IgD-negative memory B cell (primary cell): ENCODE measurements at regions not wholly inside any gene's neighbourhood (a gene's known extent, or its start where the extent isn't known, plus 50 kb on each side); places are given as distances from the start of the nearest gene placed in this dataset.

Experiments used
- H3K27ac Mint-ChIP-seq, 3 donors: one replicate each; pipeline ENCODE4 v1.8.0; 2020 to 2022; ENCODE audit warnings: mild to moderate bottlenecking in 3 of 3, mixed read lengths in 3 of 3, moderate library complexity in 1 of 3
- H3K27me3 Mint-ChIP-seq: one replicate; pipeline ENCODE4 v1.8.0; 2021; ENCODE audit warnings: mixed read lengths
- H3K36me3 Mint-ChIP-seq: one replicate; pipeline ENCODE4 v1.8.0; 2020; ENCODE audit warnings: mild to moderate bottlenecking, mixed read lengths
- H3K4me1 Mint-ChIP-seq, 3 donors: one replicate each; pipeline ENCODE4 v1.8.0; 2020 to 2022; ENCODE audit warnings: mixed read lengths in 3 of 3, mild to moderate bottlenecking in 1 of 3
- H3K4me3 Mint-ChIP-seq, 4 donors: one replicate each; pipeline ENCODE4 v1.8.0; 2020 to 2022; ENCODE audit warnings: mild to moderate bottlenecking in 4 of 4, mixed read lengths in 4 of 4, moderate library complexity in 3 of 4
- H3K9me3 Mint-ChIP-seq, 3 donors: one replicate each; pipeline ENCODE4 v1.8.0; 2020 to 2021; ENCODE audit warnings: mixed read lengths in 3 of 3, mild to moderate bottlenecking in 1 of 3

- Mint-ChIP-seq H3K4me3 (peak overlapping the region in 1 of 4 donors; percentile 65), H3K27ac (no peak overlapping the region), H3K27me3 (no peaks in the 10 kb centered on the region), H3K4me1 (peaks cover 22 to 27% (median 23%) of the 10 kb centered on the region in 3 donors), H3K36me3 (no peaks in the 10 kb centered on the region), H3K9me3 (peaks cover 0 to 2% (median 1%) of the 10 kb centered on the region in 3 donors)
Measured at GRCh38 chr5:124580925-124581737, 165.3 kb downstream of the ZNF608 start.

GRCh38 chr5:124580512-124580911 lies 165.9 kb downstream of the ZNF608 start:
- peaks cover 22 to 27% (median 22%) of the 10 kb centered on the region in 3 donors for H3K4me1 Mint-ChIP-seq
- H3K27me3 Mint-ChIP-seq = no peaks in the 10 kb centered on the region

DNA sequence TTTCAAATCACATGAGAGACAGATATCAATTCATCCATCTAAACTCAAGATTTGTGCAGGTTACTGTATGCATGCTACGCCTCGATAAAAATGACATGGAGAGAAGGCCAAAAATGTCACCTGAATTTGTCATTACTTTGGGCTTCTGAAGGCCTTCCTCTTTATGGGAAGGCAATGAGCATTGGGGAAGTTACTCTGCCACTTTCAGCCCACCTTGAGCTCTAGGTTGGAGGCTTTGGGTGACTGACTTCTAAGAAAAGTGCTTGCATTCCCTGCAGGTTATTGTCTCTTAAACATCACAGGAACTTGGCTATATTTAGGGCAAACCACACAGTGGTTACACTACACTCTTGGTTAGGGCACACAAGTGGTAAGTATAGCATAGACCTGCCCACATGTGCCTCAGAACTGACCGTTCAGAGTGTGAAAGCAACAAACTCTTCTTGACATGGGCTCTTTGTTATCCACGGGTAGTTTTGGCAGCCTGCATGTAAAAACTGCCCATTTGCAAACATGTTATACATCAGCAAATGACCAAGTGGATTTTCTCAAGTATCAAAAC lies 169.5 kb downstream of the ZNF608 start:
- peaks cover 6 to 20% (median 7%) of the 10 kb centered on the region in 3 donors for H3K4me1 Mint-ChIP-seq
- peak overlapping the region in 2 of 4 donors; percentile 28 to 47 for H3K4me3 Mint-ChIP-seq
- H3K36me3 Mint-ChIP-seq = no peaks in the 10 kb centered on the region
- no peak overlapping the region for H3K27ac Mint-ChIP-seq
- no peaks in the 10 kb centered on the region for H3K27me3 Mint-ChIP-seq
- peaks cover 0 to 1% (median 0%) of the 10 kb centered on the region in 3 donors for H3K9me3 Mint-ChIP-seq

More at GRCh38 chr5:124580512-124580911, 165.9 kb downstream of the ZNF608 start:
- peaks cover 0 to 2% (median 1%) of the 10 kb centered on the region in 3 donors for H3K9me3 Mint-ChIP-seq
- no peak overlapping the region for H3K4me3 Mint-ChIP-seq
- no peak overlapping the region for H3K27ac Mint-ChIP-seq
- H3K36me3 Mint-ChIP-seq = no peaks in the 10 kb centered on the region

- H3K27ac Mint-ChIP-seq = no peak overlapping the region
- peaks cover 6 to 20% (median 7%) of the 10 kb centered on the region in 3 donors for H3K4me1 Mint-ChIP-seq
- no peak overlapping the region for H3K4me3 Mint-ChIP-seq
- H3K27me3 Mint-ChIP-seq = no peaks in the 10 kb centered on the region
- H3K9me3 Mint-ChIP-seq = peaks cover 0 to 1% (median 0%) of the 10 kb centered on the region in 3 donors
- no peaks in the 10 kb centered on the region for H3K36me3 Mint-ChIP-seq
Measured at GRCh38 chr5:124575725-124576124, 170.7 kb downstream of the ZNF608 start.

GRCh38 chr5:124574521-124575436 lies 171.7 kb downstream of the ZNF608 start:
- H3K36me3 Mint-ChIP-seq = no peaks in the 10 kb centered on the region
- H3K9me3 Mint-ChIP-seq = peaks cover 0 to 1% (median 0%) of the 10 kb centered on the region in 3 donors
- H3K27me3 Mint-ChIP-seq = no peaks in the 10 kb centered on the region
- H3K4me3 Mint-ChIP-seq = no peak overlapping the region
- peaks cover 9 to 20% (median 11%) of the 10 kb centered on the region in 3 donors for H3K4me1 Mint-ChIP-seq
- H3K27ac Mint-ChIP-seq = no peak overlapping the region

GRCh38 chr5:124572971-124573370 lies 173.5 kb downstream of the ZNF608 start:
- Mint-ChIP-seq H3K27ac (no peak overlapping the region), H3K36me3 (no peaks in the 10 kb centered on the region), H3K27me3 (no peaks in the 10 kb centered on the region), H3K9me3 (peaks cover 0 to 1% (median 0%) of the 10 kb centered on the region in 3 donors), H3K4me3 (no peak overlapping the region), H3K4me1 (peaks cover 9 to 20% (median 11%) of the 10 kb centered on the region in 3 donors)

GRCh38 chr5:124570285-124571035 lies 176.0 kb downstream of the ZNF608 start:
- Mint-ChIP-seq H3K4me1 (peaks cover 2 to 9% (median 4%) of the 10 kb centered on the region in 3 donors), H3K27me3 (no peaks in the 10 kb centered on the region), H3K4me3 (peak overlapping the region in 1 of 4 donors; percentile 28), H3K27ac (no peak overlapping the region), H3K36me3 (no peaks in the 10 kb centered on the region), H3K9me3 (no peaks in the 10 kb centered on the region)

DNA sequence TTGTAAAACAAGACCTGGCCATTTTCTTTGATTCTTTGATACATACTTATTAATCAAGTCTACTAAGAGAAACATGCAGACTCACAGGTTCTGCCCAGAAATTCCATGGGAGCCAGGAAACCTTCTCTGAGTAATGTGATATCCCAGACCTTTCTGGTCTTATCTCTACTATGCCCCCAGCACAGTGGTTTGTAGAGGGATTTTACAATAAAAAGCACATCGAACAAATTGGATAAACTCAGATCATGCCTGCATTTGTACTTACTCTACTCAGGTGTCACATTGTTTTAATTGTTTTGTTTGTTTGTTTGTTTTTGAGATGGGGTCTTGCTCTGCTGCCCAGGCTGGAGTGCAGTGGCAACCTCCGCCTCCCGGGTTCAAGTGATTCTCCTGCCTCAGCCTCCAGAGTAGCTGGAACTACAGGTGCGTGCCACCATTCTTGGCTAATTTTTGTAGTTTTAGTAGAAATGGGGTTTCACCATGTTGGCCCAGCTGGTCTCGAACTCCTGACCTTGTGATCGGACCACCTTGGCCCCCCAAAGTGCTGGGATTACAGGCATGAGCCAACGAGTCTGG lies 179.5 kb downstream of the ZNF608 start:
- H3K27me3 Mint-ChIP-seq = no peaks in the 10 kb centered on the region
- peaks cover 0 to 4% (median 2%) of the 10 kb centered on the region in 3 donors for H3K4me1 Mint-ChIP-seq
- H3K36me3 Mint-ChIP-seq = peaks cover 2% of the 10 kb centered on the region
- H3K4me3 Mint-ChIP-seq = no peak overlapping the region
- no peak overlapping the region for H3K27ac Mint-ChIP-seq
- no peaks in the 10 kb centered on the region for H3K9me3 Mint-ChIP-seq

- Mint-ChIP-seq H3K4me1 (no peaks in the 10 kb centered on the region), H3K36me3 (peaks cover 2% of the 10 kb centered on the region), H3K27ac (no peak overlapping the region), H3K4me3 (no peak overlapping the region), H3K9me3 (peaks cover 0 to 4% (median 0%) of the 10 kb centered on the region in 3 donors), H3K27me3 (no peaks in the 10 kb centered on the region)
Measured at GRCh38 chr5:124561451-124561850, 185.0 kb downstream of the ZNF608 start.

GRCh38 chr5:124560370-124560769 lies 186.1 kb downstream of the ZNF608 start:
- H3K27me3 Mint-ChIP-seq = no peaks in the 10 kb centered on the region
- H3K36me3 Mint-ChIP-seq = peaks cover 2% of the 10 kb centered on the region

GRCh38 chr5:124557761-124558160 lies 188.7 kb downstream of the ZNF608 start:
- no peak overlapping the region for H3K27ac Mint-ChIP-seq

More at GRCh38 chr5:124560370-124560769, 186.1 kb downstream of the ZNF608 start:
- H3K4me3 Mint-ChIP-seq = no peak overlapping the region
- H3K4me1 Mint-ChIP-seq = no peaks in the 10 kb centered on the region
- H3K27ac Mint-ChIP-seq = no peak overlapping the region
- H3K9me3 Mint-ChIP-seq = peaks cover 0 to 4% (median 0%) of the 10 kb centered on the region in 3 donors

GRCh38 chr5:124554746-124555578 lies 191.5 kb downstream of the ZNF608 start:
- no peaks in the 10 kb centered on the region for H3K27me3 Mint-ChIP-seq
- H3K9me3 Mint-ChIP-seq = peaks cover 0 to 4% (median 0%) of the 10 kb centered on the region in 3 donors
- peak overlapping the region in 1 of 3 donors; percentile 9 for H3K27ac Mint-ChIP-seq
- no peak overlapping the region for H3K4me3 Mint-ChIP-seq
- no peaks in the 10 kb centered on the region for H3K4me1 Mint-ChIP-seq
- H3K36me3 Mint-ChIP-seq = peaks cover 2% of the 10 kb centered on the region

More at GRCh38 chr5:124557761-124558160, 188.7 kb downstream of the ZNF608 start:
- Mint-ChIP-seq H3K27me3 (no peaks in the 10 kb centered on the region), H3K36me3 (peaks cover 4% of the 10 kb centered on the region), H3K4me3 (no peak overlapping the region), H3K9me3 (peaks cover 0 to 4% (median 0%) of the 10 kb centered on the region in 3 donors), H3K4me1 (no peaks in the 10 kb centered on the region)

GRCh38 chr5:124553911-124554310 lies 192.5 kb downstream of the ZNF608 start:
- Mint-ChIP-seq H3K4me1 (no peaks in the 10 kb centered on the region), H3K27ac (no peak overlapping the region), H3K9me3 (peaks cover 0 to 4% (median 0%) of the 10 kb centered on the region in 3 donors), H3K27me3 (no peaks in the 10 kb centered on the region), H3K36me3 (peaks cover 2% of the 10 kb centered on the region), H3K4me3 (no peak overlapping the region)
